Astrocyte of the spinal cord (primary cell): ENCODE measurements at regions not wholly inside any gene's neighbourhood (a gene's known extent, or its start where the extent isn't known, plus 50 kb on each side); places are given as distances from the start of the nearest gene placed in this dataset.
"Not testable (repeated sequence)": the region's sequence is repeated elsewhere in the genome, so short reads cannot be mapped to it uniquely, and the experiment has no call there.

Experiments
- DNase-seq: peaks from one replicate; pipeline ENCODE4 v3.0.0; 2011; ENCODE audit warnings: low read depth, low spot score
- H3K4me3 ChIP-seq: 2 replicates; pipeline ENCODE4 v1.5.1; 2011; ENCODE audit warnings: low read depth, mild to moderate bottlenecking, low read length, moderate library complexity
- CTCF ChIP-seq: IDR thresholded peaks from 2 replicates; pipeline ENCODE4 v1.5.1; 2012; ENCODE audit warnings: low read depth, mild to moderate bottlenecking, low read length, inconsistent platforms
- in situ Hi-C: cut with HindIII; loops from 2 replicates; pipeline ENCODE4 v1.10.0; 2017; ENCODE audit warnings: low sequenced_read_pairs

DNA sequence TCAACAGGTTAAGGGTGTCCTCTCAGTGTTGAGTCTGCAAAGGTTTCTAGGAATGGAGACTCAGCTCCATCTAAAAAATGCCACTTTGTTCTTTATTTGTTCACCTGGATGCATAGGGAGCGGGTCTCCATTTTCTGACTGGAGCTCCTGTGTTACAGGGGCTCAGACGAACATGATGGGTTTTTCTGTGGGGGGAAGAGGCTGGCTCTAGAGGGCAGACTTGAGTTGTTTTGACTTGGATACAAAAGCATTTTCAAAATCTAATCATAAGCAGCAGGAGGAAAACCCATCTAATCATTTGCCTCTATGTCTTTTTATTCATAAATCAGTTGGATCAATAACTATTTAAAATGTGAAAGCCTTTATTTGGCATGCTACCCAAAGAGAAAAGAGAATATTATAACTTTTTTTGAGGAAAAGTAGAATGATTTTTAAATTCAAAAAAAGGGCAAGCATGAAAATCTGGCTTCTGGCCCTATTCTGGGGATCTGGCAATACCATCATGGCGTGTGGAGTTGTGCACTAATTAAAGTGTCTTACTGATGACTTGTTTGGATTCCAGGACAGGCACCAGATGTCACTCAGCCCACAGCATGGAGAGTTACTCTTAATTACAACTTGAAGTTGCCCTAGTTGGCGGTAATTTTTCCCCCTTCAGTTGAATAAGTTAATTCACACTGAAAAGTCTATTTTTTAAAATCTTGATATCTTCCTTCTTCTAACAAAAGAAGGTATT is 594.9 kb downstream of the REEP3 start:
- no peak overlapping the region for H3K4me3 ChIP-seq
- peak; percentile 45 for TF ChIP-seq CTCF
- peak; percentile 4 for DNase-seq
- in situ Hi-C loops: no loop called here

DNA sequence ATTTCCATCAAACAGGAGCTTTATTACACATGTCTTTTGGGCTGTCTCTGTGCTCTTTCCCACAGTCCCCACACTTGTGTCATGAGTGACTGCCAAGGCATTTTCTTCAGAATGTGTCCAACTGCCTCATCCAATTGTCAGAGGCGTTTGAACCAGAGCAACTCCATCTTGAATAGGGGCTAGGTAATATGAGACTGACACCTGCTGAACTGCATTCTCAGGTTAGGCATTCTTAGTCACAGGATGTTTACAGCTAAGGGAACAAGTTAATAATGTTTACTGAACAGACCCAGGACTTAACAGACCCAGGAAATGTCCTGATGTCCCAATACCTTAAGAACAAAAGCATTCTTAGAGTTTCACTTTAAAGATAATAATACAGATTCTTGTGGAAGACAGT is 595.5 kb downstream of the REEP3 start:
- in situ Hi-C loops: no loop called here

DNA sequence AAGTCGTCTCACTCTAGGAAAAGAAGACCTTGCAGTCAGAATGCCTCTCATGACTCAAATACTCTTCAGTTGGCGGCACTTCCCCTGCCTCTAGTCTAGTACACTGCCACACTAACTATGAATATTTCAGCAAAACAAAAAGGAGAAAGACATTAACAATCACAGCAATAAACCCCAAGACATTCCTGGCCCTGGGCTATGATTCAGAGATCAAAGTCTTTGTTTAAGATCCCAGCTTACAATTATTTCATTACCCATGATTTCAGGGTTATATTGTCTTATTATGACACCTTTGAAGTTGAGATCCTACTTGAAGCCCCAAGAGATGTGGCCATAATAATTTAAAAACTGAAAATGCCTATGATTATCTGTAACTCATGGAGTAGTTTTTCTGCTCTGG is 597.5 kb downstream of the REEP3 start:
- in situ Hi-C loops: no loop called here
- DNase-seq: no peak
- no peak overlapping the region for H3K4me3 ChIP-seq
- TF ChIP-seq CTCF: no peak

More for the DNA sequence above, 595.5 kb downstream of the REEP3 start:
- H3K4me3 ChIP-seq: no peak overlapping the region
- TF ChIP-seq CTCF: no peak
- no peak for DNase-seq

DNA sequence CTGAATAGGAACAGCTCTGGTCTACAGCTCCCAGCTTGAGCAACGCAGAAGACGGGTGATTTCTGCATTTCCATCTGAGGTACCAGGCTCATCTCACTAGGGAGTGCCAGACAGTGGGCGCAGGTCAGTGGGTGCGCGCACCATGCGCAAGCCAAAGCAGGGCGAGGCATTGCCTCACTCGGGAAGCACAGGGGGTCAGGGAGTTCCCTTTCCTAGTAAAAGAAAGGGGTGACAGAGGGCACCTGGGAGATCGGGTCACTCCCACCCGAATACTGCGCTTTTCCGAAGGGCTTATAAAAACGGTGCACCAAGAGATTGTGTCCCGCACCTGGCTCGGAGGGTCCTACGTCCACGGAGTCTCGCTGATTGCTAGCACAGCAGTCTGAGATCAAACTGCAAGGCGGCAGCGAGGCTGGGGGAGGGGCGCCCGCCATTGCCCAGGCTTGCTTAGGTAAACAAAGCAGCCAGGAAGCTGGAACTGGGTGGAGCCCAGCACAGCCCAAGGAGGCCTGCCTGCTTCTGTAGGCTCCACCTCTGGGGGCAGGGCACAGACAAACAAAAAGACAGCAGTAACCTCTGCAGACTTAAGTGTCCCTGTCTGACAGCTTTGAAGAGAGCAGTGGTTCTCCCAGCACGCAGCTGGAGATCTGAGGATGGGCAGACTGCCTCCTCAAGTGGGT is 599.2 kb downstream of the REEP3 start:
- DNase-seq, H3K4me3 ChIP-seq, in situ Hi-C loops: not testable (repeated sequence)

GRCh38 chr10:64130152-64130551 is 609.0 kb downstream of the REEP3 start:
- H3K4me3 ChIP-seq: no peak overlapping the region
- in situ Hi-C loops: no loop called here
- TF ChIP-seq CTCF: no peak
- no peak for DNase-seq

DNA sequence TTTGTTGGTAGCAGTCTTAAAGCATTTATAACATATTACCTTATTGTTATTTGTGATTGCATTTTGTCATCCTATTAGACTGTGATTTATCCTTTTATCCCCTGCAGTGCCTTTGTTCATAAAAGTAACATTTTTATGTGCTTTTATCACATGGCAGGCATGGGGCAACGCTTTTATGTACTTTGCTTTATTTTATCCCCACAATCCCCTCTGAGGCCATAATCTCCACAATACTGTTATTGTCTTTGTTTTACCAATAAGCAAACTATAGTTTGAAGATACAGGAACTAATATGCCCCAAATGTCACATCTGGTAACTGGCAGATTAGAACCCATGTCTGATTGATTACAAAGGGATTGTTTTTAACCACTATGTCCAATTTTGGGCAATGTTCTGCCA is 613.5 kb downstream of the REEP3 start:
- in situ Hi-C loops: no loop called here
- no peak overlapping the region for H3K4me3 ChIP-seq
- no peak for TF ChIP-seq CTCF
- DNase-seq: no peak

DNA sequence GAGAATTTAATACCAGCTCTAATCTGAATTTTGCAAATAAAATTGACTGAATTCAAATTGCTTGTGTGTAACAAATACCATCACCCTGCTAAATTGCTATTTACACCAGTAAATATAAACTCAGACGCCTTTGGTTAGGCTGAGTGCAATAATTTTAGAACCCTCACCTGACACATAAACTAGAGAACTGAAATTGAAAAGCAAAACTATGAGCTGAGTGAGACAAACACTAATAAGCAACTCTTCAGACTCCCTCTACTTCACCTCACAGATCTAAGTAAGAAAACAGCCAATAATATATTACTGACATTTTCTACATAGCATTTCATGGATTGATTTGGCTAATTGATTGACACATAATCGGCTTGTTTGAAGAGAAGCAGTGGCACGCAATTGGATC is 621.2 kb downstream of the REEP3 start:
- H3K4me3 ChIP-seq: no peak overlapping the region
- DNase-seq: no peak
- in situ Hi-C loops: no loop called here
- no peak for TF ChIP-seq CTCF
